Caco-2 (cell line): ENCODE measurements at regions not wholly inside any gene's neighbourhood (a gene's known extent, or its start where the extent isn't known, plus 50 kb on each side); places are given as distances from the start of the nearest gene placed in this dataset.

Experiments
- BruUV-seq: library from RNA; stranded (reverse); fragments of 400-500 nt; replicated peaks from 2 replicates; lab custom pipeline; 2021; lab: Mats Ljungman, UMichigan
- CTCF ChIA-PET: fragments of 300-600 bp; sonication (Branson Sonifier 250); formaldehyde crosslinking; loops from one replicate; lab custom pipeline; 2022; ENCODE audit warnings: antibody characterized with exemption; lab: Charles Lee
- POLR2A ChIA-PET: fragments of 300-600 bp; sonication (Branson Sonifier 250); formaldehyde crosslinking; loops from one replicate; lab custom pipeline; 2022; ENCODE audit warnings: antibody characterized with exemption; lab: Charles Lee
- DNase-seq, 2 experiments: peaks; one replicate each; pipeline versions ENCODE4 v3.0.0 to v3.0.0-alpha.2; 2020 to 2022
- H3K27me3 ChIP-seq: replicated peaks from 2 replicates; pipeline ENCODE4 v1.6.0; 2011; ENCODE audit warnings: low read length; ENCODE audit not compliant: control insufficient read depth, insufficient read depth
- H3K36me3 ChIP-seq: 2 replicates; pipeline ENCODE4 v1.5.1; 2011; ENCODE audit warnings: low read length; ENCODE audit not compliant: control insufficient read depth, insufficient read depth
- H3K4me1 ChIP-seq: fragments of 250-450 bp; sonication (Bioruptor Pico); 2 replicates; pipeline ENCODE4 v1.5.1; 2020; ENCODE audit warnings: mild to moderate bottlenecking
- H3K4me3 ChIP-seq: 2 replicates; pipeline ENCODE4 v1.5.1; 2011; ENCODE audit warnings: low read depth, mild to moderate bottlenecking, control low read depth, low read length
- H3K9me3 ChIP-seq: fragments of 250-450 bp; sonication (Bioruptor Pico); 2 replicates; pipeline ENCODE4 v1.5.1; 2020; ENCODE audit warnings: mild to moderate bottlenecking, moderate library complexity
- H3K27ac Mint-ChIP-seq: one replicate; pipeline ENCODE4 v1.8.0; 2022; ENCODE audit warnings: mixed read lengths; ENCODE audit not compliant: unreplicated experiment
- H3K27me3 Mint-ChIP-seq: one replicate; pipeline ENCODE4 v1.8.0; 2022; ENCODE audit warnings: mixed read lengths; ENCODE audit not compliant: insufficient read depth, unreplicated experiment
- H3K36me3 Mint-ChIP-seq: one replicate; pipeline ENCODE4 v1.8.0; 2022; ENCODE audit warnings: mild to moderate bottlenecking, mixed read lengths; ENCODE audit not compliant: insufficient read depth, unreplicated experiment
- H3K4me1 Mint-ChIP-seq: one replicate; pipeline ENCODE4 v1.8.0; 2022; ENCODE audit warnings: low read depth, mixed read lengths; ENCODE audit not compliant: unreplicated experiment
- H3K4me3 Mint-ChIP-seq: one replicate; pipeline ENCODE4 v1.8.0; 2022; ENCODE audit warnings: mild to moderate bottlenecking, moderate library complexity, mixed read lengths; ENCODE audit not compliant: unreplicated experiment
- H3K9me3 Mint-ChIP-seq: one replicate; pipeline ENCODE4 v1.8.0; 2022; ENCODE audit warnings: mixed read lengths; ENCODE audit not compliant: unreplicated experiment
- intact Hi-C: fragments of 100-400 bp; cut with micrococcal nuclease; formaldehyde crosslinking; loops from one replicate; pipeline ENCODE4 v1.10.0; 2022; ENCODE audit not compliant: unreplicated experiment
- TF ChIP-seq, protein P1 (sequence below), 2 experiments: fragments of 200-600 bp in 1 of 2; IDR thresholded peaks; 1 replicate in 1 of 2; 2 replicates in 1 of 2; pipeline versions ENCODE4 v1.5.1 to v1.8.0; 2011 to 2022; ENCODE audit warnings: antibody characterized with exemption in 1 of 2, control low read depth in 1 of 2, inconsistent platforms in 1 of 2, low read depth in 1 of 2, low read length in 1 of 2, mild to moderate bottlenecking in 1 of 2, moderate library complexity in 1 of 2; ENCODE audit not compliant: insufficient read depth in 1 of 2, severe bottlenecking in 1 of 2, unreplicated experiment in 1 of 2

DNA sequence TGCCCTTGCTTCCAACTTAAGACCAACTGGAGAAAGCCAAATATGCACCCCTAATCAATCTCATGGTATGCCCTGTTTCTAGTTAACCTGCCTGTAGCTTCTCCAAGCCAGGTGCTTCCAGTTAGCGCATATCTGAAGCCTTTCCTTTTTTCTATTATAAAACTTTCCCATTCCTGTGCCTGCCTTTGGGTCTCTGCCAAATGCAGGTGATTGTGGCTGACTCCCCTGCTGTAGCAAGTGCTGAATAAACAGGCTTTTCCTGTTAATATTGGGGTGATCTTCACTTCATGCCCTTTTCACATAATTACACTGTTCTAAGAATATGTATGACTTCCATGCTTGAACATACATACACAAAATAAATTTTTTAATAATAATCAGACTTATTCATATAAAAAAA, 207.4 kb downstream of the TANC2 start:
- CTCF ChIA-PET = no interaction called here
- Histone ChIP-seq H3K36me3 (no peaks in the 10 kb centered on the region), H3K27me3 (no peaks in the 10 kb centered on the region), H3K4me3 (no peak overlapping the region), H3K4me1 (no peaks in the 10 kb centered on the region), H3K9me3 (no peaks in the 10 kb centered on the region)
- POLR2A ChIA-PET = no interaction called here
- Mint-ChIP-seq H3K36me3 (no peaks in the 10 kb centered on the region), H3K9me3 (no peaks in the 10 kb centered on the region), H3K27me3 (peaks cover 4% of the 10 kb centered on the region), H3K4me1 (no peaks in the 10 kb centered on the region), H3K4me3 (no peak overlapping the region), H3K27ac (no peak overlapping the region)
- DNase-seq = no peak
- intact Hi-C loops = no loop called here
- BruUV-seq = no TSS peak
- TF ChIP-seq, protein P1, sequence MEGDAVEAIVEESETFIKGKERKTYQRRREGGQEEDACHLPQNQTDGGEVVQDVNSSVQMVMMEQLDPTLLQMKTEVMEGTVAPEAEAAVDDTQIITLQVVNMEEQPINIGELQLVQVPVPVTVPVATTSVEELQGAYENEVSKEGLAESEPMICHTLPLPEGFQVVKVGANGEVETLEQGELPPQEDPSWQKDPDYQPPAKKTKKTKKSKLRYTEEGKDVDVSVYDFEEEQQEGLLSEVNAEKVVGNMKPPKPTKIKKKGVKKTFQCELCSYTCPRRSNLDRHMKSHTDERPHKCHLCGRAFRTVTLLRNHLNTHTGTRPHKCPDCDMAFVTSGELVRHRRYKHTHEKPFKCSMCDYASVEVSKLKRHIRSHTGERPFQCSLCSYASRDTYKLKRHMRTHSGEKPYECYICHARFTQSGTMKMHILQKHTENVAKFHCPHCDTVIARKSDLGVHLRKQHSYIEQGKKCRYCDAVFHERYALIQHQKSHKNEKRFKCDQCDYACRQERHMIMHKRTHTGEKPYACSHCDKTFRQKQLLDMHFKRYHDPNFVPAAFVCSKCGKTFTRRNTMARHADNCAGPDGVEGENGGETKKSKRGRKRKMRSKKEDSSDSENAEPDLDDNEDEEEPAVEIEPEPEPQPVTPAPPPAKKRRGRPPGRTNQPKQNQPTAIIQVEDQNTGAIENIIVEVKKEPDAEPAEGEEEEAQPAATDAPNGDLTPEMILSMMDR (IDR thresholded peaks at IDR 0.05; ENCODE audit: insufficient read depth in 1 of 2, low read depth in 1 of 2, low read length in 1 of 2, severe bottlenecking in 1 of 2, unreplicated experiment in 1 of 2) = no peak

DNA sequence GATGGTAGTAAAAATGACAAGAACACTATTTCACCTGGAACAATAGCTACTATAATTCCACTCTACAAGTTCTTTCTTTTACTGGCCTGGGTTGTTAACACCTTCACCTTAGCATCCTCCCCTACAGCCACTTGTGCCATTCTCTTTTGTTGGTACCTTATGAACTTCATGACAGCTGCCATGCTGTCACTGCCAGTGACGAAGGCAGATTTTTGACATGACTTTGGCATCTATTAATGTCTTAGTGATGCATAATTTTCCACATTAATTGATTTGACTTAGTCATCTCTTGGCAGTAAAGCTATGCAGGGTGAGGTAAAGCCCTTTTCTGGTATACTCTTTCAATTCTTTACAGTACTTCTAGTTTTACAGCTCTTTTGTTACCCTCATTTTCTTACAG, 207.9 kb downstream of the TANC2 start:
- Mint-ChIP-seq H3K27ac (no peak overlapping the region), H3K27me3 (peaks cover 4% of the 10 kb centered on the region), H3K4me3 (no peak overlapping the region), H3K36me3 (no peaks in the 10 kb centered on the region), H3K9me3 (no peaks in the 10 kb centered on the region), H3K4me1 (no peaks in the 10 kb centered on the region)
- Histone ChIP-seq H3K4me3 (no peak overlapping the region), H3K36me3 (no peaks in the 10 kb centered on the region), H3K27me3 (no peaks in the 10 kb centered on the region), H3K9me3 (no peaks in the 10 kb centered on the region), H3K4me1 (no peaks in the 10 kb centered on the region)
- ChIA-PET POLR2A (no interaction called here), CTCF (no interaction called here)
- no TSS peak for BruUV-seq
- DNase-seq = no peak
- TF ChIP-seq, protein P1 (IDR thresholded peaks at IDR 0.05; ENCODE audit: insufficient read depth in 1 of 2, low read depth in 1 of 2, low read length in 1 of 2, severe bottlenecking in 1 of 2, unreplicated experiment in 1 of 2) = no peak
- intact Hi-C loops = no loop called here

DNA sequence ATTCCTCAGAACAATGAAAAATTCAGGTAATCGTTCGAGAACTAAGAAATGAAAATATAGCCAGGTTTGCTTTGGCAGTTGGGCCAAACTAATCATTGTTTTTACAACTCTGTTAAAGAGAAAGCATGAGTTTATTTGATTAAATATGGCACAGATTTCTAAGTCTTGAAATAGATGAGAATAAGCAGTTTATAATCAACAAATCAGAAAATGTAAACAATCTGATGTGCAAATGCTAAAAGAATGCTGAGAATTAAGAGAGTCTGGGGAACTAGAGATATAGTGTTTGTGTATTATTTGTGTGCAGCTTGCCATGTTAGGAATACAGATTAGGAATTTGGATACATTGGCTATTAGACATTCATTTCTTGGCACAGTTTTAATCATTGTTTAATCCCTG, 212.5 kb downstream of the TANC2 start:
- Mint-ChIP-seq H3K36me3 (no peaks in the 10 kb centered on the region), H3K4me1 (no peaks in the 10 kb centered on the region)
- BruUV-seq = no TSS peak

More for the DNA sequence above, 212.5 kb downstream of the TANC2 start:
- ChIA-PET POLR2A (no interaction called here), CTCF (no interaction called here)
- Mint-ChIP-seq H3K27me3 (no peaks in the 10 kb centered on the region), H3K27ac (no peak overlapping the region), H3K4me3 (no peak overlapping the region), H3K9me3 (no peaks in the 10 kb centered on the region)
- Histone ChIP-seq H3K36me3 (no peaks in the 10 kb centered on the region), H3K4me1 (no peaks in the 10 kb centered on the region), H3K4me3 (no peak overlapping the region), H3K27me3 (no peaks in the 10 kb centered on the region), H3K9me3 (no peaks in the 10 kb centered on the region)
- intact Hi-C loops = no loop called here
- DNase-seq = no peak
- TF ChIP-seq, protein P1 (IDR thresholded peaks at IDR 0.05; ENCODE audit: insufficient read depth in 1 of 2, low read depth in 1 of 2, low read length in 1 of 2, severe bottlenecking in 1 of 2, unreplicated experiment in 1 of 2) = no peak
